Stimulated activated CD4-positive, alpha-beta T cell treated with anti-CD3 and anti-CD28 coated beads, Interleukin-1b, Interleukin-23, amount 100 ng/mL, for 4 hours (primary cell): ENCODE measurements at regions not wholly inside any gene's neighbourhood (a gene's known extent, or its start where the extent isn't known, plus 50 kb on each side); places are given as distances from the start of the nearest gene placed in this dataset.
"Not testable (repeated sequence)": the region's sequence is repeated elsewhere in the genome, so short reads cannot be mapped to it uniquely, and the experiment has no call there.

Experiments used
- DNase-seq, 2 donors: peaks; one replicate each; pipeline ENCODE4 v3.0.0-alpha.2; 2020; ENCODE audit warnings: low read depth in 2 of 2

DNA sequence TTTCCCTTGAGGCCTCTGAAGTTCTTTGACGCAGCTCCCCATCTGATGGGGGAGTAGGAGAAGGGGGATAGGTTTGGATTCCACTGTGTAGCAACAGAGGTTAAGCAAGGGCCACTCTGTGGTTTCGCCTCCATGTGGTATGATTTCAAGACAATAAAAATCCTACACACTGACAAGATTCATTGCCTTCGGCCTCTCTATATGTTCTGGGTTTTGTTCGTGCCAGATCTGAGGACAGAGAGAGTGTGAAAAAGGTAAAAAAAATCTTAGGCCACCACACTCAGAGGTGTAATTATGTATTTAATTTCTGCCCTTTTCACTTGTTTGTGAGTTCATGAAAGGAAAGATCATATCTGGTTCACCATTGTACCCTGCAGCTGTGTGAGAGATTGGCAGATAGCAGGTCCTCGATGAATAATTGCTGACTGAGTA lies 715.2 kb upstream of the ZNF608 start:
- no peak for DNase-seq

DNA sequence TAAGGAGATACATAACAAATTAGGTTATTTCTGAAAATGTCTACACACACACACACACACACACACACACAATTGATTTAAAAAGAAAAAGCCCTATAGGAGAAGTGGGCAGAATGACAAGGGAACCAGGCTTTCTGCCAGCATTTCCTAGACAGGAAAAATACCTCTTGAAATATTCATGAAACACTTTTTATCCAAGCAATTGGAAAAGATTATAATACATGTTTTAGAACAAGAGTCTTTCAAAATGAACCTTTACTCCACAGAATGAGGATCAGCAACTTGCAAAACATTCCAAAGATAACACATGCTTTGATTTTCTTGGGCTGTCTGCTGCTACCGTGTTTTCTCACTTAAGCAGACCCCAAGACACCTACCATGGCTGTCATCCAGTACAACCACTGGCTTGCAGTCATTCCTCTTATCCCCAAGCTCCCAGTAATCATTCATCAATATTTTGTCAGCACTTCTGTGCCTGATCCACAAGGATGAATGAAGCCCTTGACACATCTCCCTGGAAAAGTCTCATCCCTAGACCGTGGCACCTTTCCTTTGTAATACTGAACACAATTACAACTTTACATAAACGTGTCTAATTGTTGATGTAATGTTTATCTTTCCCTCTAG lies 717.1 kb upstream of the ZNF608 start:
- DNase-seq: no peak

DNA sequence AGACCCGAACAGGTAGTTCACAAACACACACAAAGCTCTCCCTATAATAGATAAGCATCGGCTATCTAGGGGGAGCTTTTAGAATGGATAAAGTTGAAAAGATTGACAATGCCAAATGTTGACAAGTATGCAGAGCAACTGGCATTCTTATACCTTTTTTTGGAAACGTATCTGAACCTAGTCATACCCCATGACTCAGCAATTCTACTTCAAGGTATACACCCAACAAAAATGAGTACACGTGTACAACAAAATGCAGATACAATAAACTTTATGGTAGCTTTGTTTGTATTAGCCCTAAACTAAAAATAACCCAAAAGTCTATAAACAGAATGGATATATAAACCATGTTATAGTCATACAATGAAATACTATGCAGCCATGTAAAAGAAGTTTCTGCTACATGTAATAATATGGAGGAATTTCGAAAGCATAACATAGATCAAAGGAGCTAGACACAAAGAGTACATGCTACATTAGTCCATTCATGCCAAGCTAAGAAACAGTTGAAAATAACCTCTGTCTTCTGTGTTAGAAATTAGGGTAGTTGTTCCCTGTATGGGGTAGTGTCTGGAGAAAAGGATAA lies 718.5 kb upstream of the ZNF608 start:
- no peak for DNase-seq

DNA sequence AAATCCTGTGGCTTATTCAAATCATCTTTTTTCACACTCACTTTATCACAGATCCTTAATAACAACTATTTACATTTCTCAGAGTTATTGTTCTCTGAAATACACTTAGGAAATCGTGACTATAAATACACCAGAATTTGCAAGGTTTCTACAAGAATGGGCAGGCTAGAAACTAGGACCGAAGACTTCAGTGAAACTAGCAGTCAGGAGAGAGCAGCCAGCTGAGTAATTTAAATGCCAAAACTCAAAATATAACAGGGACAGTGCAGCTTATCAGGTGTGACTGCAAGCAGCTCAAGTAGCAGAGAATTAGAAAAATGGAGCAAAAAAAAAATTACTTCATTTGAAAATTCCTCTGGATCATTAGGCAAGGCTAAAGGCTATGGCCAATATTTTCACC lies 719.3 kb upstream of the ZNF608 start:
- no peak for DNase-seq

DNA sequence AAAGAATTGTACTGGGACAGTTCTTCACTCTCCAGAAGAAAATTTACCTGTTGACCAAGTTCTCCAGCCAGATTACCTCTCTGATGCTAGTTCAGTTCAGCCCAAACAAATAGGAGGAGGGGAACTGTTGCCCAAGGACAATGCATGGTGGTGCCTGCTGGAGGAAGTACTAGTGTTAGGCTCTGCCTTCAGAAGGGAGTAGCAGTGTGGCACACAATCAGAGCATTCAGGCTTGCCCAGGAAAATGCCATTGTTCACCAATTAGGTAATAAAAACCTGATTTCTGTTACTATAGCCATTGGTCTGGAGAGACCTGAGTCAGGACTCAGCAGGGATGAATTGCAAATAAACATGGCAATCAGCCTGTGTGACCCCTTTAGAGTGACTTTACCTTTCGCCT lies 720.8 kb upstream of the ZNF608 start:
- DNase-seq: no peak

DNA sequence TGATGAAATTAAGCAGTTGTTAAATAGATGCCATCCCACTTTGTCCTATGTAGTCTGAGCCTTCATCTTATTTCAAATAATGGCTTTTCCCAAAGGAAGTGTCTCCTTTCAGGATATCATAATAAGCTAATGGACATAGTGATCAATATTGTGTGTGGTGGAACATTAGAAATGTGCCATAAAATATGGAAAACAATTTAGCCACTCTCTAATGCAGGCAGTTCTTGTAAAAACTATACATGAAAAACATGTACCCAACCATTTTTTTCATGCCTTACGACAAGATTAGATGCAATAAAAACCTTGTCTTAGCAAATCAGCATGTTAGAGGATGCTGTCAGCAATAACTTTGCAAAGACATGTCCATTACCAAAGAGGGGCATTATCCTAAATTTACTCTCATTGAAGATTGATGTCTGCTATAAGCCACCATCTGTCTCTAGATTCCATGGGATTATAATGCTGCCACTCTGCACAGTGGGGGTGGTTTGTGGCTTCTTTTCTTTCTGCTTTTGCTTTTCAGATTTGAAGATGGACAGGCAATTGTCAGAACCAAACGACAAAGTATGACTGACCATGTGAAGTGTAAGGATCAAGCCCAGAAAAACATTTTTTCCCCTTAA lies 724.0 kb upstream of the ZNF608 start:
- DNase-seq: no peak

DNA sequence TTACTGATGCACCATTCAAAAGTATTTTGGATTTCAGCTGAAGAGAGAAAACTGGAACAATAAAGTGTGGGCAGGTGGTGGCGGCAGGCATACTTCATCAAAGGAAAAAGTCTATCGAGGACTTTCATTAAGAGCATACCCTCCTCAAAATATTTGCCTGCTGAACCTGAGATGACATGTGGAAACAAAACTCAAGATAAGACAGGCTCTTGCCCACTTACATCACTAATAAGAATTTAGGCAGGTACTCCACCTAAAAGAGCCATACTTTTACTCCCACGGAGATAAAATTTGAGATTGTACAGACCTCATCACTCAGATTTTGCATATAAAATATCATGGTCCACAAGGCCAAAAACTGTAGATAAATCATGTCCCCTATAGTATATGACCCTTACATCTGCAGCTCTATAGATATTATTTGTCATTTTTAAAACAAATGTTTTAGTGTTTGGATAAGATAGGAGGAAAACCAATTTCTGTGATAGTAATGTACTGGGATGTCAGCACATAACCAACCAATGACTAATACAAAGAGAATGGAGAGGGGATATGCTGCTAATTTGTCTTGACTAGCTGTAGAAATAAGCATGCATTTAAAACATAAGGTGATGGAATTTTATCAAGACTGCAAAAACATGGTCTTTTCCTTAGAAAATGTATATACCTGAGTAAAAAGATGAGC lies 730.6 kb upstream of the ZNF608 start:
- no peak for DNase-seq

DNA sequence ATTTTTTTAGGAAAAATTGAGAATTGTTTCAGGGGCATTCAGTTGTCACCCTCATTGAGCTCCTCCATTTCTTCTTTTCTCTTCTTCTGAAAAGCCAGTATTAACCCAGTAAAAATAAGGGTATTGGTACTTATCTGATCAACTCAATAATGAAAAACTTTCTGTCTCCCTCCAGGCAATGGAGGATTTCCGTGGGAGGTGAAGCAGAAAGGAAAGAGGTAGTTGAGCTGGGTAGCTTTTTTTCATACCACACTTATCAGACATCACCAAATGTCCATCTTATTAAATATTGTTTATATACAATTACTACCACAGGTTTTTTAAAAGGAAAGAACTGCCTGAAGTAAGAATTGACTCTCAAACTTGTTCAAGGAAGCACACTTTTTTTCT lies 731.1 kb upstream of the ZNF608 start:
- no peak for DNase-seq

DNA sequence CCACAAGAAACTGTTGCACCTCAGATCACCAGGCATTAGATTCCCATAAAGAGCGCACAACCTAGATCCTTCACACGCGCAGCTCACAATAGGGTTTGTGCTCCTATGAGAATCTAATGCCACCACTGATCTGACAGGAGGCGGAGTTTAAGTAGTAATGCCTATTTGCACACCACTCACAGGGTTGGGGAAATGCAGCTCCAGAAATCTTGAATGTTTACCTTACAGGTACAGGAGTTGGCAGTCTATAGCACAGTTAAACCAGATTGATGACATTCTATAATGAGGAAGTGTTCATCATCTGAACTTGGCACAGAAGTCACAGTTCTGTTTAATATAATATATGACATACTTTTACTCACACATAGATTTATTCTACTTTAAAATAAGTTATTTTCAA lies 732.2 kb upstream of the ZNF608 start:
- no peak for DNase-seq

DNA sequence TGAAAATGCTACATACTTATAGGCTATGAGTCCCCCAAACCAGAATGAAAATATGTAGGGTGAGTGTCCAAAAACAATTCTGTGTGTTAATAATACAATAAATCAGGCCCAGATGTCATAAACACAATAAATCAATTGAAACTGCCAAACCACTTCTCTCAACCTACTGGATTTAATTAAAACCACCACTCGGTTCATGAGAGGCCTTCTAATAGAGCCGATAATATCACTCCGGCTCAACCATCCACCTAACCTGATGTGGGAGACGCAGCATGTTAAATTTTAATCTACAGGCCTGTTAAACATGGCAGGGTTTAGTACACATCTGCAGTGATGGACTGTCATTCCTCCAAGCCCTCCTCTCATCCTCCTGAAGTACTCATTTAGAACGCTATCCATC lies 734.5 kb upstream of the ZNF608 start:
- DNase-seq: no peak

DNA sequence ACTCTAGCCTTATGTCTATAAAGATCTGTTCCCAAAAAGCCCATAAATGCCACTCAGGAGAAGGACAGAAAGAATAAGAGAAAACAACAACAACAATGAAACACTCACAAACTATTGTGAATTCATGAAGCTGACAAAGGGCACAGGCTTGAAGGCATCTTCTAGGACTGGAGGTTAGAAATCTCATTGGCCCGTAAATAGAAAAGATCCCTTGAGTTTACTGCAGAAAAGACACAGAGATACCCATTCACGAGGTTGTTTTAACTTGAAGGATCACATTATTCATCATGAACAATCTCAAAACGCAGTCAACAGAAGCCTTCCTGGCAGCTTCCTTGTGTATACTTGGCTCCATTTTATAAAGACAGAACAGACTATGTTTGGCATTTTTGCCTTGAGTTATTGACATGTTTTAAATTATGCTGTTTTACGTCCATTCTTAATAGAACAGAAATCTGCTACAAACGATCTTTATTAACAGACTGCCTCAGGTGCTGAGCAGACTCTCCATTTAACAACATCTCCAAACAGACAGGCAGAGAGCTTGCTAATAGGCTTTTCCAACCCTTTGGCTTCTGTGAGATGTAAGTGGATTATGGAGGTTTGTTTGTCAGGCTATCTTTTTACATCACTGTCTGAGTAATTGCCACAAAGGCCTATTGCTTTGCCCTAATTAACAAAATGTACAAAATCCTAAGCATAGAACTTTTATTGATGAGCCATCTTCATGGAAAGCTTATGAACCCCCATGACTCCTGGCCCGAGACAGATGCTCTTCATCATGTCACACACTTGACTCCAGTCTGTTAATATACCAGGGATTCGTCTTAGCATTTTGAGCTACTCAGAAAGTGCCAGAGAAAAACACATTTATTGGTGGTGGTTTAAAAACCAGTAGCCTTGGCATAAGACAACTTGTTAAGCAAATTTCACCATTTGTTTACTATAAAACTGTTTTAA lies 735.3 kb upstream of the ZNF608 start:
- DNase-seq: no peak

DNA sequence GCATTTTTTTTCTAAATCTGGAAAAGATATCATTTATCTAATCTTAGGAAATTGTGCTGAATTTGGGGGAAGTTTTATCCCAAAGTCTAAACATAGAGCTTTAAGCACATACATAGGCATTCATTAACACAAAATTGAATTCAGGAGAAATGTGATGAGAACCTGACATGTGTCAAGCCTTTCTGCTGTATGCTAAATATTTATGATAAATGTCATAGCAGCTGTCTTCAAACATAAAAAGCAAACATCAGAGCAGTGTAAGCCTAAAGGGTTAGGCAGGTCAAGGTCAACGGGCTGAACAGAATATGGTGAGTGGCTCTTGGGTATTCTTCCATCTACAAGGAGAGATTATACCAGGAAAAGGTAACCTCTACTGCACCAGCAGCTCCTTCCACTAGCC lies 737.2 kb upstream of the ZNF608 start:
- DNase-seq: no peak

DNA sequence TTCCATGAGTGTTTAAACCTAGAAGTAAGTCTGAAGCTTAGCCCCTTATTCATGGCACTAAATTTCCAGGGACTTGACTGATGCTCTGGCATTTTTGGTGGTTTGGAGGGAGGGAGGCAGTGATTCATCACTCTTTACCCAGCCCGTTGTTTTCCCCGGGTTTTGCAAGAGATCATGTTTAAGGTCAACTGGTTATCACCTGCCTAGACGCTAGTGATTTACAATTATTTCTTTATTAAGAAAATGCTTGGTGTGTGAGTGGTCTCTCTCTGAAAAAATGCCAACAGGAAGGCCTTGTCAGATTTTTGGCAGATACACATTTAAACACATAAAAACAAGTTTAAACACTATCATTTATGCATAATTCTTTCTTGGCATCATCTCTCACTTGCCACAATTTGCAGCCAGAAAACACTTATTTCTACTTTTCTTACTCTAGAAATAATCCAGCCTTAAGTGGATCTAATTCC lies 737.9 kb upstream of the ZNF608 start:
- no peak for DNase-seq

DNA sequence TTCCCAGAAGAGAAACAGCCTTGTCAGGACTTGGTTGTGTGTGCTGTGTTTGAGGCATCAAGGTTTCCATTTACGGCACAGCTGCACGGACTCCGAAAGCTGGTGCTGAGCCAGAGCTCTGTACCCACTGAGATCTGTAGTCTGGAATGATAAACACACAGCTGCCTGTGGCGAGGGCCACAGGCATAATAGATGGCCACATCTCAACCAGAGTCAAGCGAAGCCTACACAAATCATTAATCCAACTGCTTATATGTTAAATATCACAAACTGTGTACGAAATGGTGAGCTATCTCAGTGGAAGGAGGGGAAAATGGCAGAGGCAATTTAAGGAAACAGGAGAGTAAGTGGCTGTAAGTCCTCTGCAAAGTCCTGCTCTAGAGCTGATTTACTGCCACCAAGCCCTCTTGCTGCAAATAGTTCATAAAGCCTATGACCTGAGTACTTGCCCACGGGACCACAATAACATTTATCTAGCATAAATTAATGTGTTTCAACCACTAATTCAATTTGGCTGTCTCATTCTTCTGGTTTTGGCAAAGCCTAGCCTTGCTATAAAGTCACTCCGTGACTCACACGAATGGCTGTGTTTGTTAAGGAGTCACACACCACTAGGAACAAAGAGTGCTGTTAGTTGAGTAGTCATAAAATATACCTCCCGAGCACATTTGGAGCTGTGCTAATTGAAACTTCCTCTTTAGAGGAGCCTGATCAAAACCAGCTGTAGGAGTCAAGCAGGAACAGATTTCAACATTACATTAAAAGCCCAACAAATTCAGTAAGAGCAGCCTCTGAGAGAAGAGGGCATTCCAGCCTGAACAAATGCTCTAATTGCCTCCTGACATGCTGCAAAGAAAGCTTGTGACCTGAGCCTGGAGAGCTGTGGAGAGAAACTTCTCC lies 738.6 kb upstream of the ZNF608 start:
- no peak for DNase-seq

DNA sequence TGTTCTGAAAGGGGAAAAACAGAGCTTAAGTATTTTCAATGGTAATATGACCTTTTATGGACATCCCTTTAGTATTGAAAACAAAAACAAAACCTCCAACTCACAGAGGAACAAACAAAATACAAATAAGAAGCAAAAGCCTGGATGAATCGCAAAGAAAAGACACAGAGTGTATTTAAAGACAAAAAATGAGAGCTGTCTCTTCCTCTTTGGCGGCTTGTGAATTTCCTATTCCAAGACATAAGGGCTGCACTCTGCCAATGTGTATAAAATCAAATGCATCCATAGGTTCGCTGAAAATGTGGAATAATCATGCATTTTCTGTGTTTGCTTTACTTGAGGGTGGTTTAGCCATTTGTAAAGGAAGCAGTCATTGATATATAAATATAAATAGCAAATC lies 739.3 kb upstream of the ZNF608 start:
- no peak for DNase-seq

DNA sequence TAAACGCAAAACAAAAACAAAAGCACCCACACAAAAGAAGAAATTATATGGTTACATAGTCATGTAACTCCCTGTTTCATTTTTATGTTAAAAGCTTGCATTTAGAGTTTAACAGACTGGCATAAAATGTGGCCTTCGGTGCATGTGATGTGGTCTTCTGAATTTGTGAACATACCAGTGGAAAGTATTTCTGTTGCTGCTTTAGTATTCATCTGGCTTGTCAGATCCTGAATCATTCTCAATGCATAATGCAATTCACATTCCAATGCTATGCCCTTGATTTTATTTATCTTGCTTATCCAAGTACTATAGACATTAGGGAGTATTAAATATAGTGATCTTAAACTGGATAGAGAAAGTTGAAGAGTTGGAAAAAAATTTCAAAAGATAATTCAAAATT lies 740.2 kb upstream of the ZNF608 start:
- DNase-seq: no peak

DNA sequence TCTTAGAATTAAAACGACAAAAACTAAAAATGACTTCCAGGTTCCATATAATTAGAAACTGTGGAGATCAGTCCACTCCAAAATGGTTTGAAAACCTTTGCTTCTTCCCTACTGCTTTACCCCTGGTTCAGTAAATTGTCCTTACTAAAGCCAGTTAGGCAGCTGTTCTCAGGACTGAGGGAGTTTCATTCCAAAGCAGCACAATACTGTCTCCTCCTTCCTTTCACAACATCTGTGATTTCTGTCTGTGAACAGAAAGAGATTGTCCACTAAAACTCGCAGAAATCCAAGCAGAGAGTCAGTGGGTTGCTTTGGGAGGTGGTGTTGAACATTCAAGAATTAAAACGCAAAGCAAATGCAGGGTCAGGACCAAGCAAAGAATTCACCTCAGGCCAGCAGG lies 740.8 kb upstream of the ZNF608 start:
- no peak for DNase-seq

DNA sequence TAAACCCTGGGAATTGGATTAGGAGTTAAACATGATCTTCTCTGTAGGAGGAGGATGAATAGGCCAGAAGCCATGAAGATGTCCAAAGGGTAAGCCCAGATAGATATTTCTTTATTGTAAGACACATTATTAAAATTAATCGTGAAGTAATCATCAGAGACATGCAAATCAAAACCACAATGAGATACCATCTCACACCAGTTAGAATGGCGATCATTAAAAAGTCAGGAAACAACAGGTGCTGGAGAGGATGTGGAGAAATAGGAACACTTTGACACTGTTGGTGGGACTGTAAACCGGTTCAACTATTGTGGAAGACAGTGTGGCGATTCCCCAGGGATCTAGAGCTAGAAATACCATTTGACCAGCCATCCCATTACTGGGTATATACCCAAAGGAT lies 741.2 kb upstream of the ZNF608 start:
- DNase-seq: not testable (repeated sequence)

DNA sequence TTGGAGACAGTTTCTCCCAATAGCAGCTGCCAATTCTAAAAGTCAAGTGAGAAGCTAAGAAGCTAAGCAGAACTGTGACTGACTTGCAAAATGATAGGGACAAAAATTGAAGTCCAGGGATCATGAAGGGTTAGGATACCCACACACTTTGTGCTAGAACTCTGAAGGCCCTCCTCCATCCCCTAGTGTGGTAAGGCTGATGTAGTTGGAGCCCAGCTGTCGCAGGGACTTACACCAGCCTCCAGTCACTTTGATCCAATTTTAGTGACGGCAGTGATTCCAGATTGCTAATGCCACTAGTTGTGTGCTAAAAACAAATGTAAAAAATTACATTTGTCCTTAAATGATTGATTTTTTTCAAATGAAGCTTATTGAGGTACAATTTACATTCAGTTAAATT lies 742.7 kb upstream of the ZNF608 start:
- DNase-seq: no peak

DNA sequence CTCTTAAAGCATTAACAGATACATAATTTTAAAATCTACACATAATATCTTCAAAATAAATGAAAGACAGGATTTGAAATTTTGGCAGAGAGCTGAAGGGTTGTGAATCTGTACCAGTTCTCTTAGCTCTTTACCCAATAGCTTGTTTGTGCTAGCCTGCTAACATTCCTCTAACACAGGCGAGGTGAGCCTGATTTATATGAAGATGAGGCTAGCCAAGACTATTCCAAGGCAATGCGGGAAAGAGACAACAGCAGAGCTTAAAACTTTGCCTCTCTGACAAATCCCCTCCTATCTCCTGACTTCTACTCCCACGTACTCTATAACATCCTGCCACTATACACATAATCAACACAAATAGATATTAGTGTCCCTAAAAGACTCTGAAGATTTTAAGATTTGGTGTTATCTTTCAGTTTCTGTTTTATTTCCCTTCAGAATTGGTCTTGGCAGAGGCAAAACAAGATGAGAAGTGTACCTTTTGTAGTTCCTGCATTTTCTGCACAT lies 745.6 kb upstream of the ZNF608 start:
- no peak for DNase-seq

DNA sequence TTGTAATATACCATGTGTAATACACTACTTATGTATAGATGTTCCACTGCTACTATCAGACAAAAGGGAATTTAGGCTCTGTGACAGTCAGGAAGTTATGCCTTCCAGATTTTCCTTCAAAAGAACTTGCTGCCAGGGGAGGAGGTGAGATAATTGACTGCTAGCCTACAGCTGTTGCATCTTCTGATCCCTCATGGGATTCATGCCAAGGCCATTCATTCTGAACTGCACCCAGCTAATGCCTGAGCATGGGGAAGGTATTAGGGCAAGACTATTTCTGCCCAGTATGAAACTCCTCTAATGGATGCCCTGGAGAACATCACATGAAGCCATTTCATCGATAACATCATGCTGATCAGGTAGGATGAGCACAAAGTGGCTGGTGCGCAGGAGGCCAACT lies 746.5 kb upstream of the ZNF608 start:
- DNase-seq: no peak
